ENCODE measurements at regions not wholly inside any gene's neighbourhood (a gene's known extent, or its start where the extent isn't known, plus 50 kb on each side); places are given as distances from the start of the nearest gene placed in this dataset.

DNA sequence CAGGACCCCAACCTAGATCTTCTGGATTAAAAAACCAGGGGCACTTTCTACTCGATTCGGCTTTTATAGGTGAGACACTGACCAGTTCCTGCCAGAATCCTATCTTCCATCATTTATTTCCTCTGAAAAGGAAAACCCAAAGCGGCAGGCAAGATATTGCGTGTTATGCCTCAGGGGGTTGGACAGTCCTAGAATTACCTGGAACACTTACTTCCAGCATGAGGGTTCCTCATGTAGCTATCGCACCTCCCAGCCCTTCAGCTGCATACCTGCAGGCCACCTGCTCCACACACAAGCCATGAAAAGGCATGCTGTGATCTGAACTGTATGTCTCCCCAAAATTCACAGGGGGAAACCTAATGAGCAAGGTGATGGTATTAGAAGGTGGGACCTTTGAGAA is 58.3 kb upstream of the DLG1 start:
- Histone ChIP-seq H3K9me3 (ENCODE audit: insufficient read depth, low read length) (no peaks in the 10 kb centered on the region), H3K79me2 (ENCODE audit: low read length) (no peaks in the 10 kb centered on the region), H4K20me1 (ENCODE audit: insufficient read depth, low read length) (no peaks in the 10 kb centered on the region), H2AFZ (ENCODE audit: low read depth, low read length) (no peak overlapping the region), H3K27me3 (ENCODE audit: low read depth, low read length) (no peaks in the 10 kb centered on the region; the same call in 1 of the 2 replicates), H3K4me1 (ENCODE audit: low read length) (no peaks in the 10 kb centered on the region), H3K4me3 (ENCODE audit: low read length) (0 out of 2 replicates have a peak overlapping the region, but pooled peaks have one; percentile 15), H3K36me3 (replicated peaks; ENCODE audit: low read depth, low read length) (no peaks in the 10 kb centered on the region), H3K4me2 (ENCODE audit: low read length) (peak overlapping the region; percentile 25), H3K27ac (ENCODE audit: low read length) (no peak overlapping the region), H3K9ac (ENCODE audit: low read length) (no peak overlapping the region)
- TF ChIP-seq, protein P1, sequence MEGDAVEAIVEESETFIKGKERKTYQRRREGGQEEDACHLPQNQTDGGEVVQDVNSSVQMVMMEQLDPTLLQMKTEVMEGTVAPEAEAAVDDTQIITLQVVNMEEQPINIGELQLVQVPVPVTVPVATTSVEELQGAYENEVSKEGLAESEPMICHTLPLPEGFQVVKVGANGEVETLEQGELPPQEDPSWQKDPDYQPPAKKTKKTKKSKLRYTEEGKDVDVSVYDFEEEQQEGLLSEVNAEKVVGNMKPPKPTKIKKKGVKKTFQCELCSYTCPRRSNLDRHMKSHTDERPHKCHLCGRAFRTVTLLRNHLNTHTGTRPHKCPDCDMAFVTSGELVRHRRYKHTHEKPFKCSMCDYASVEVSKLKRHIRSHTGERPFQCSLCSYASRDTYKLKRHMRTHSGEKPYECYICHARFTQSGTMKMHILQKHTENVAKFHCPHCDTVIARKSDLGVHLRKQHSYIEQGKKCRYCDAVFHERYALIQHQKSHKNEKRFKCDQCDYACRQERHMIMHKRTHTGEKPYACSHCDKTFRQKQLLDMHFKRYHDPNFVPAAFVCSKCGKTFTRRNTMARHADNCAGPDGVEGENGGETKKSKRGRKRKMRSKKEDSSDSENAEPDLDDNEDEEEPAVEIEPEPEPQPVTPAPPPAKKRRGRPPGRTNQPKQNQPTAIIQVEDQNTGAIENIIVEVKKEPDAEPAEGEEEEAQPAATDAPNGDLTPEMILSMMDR (IDR thresholded peaks at IDR 0.05; ENCODE audit: low read depth, low read length), result no peak
- no peak for TF ChIP-seq EZH2phosphoT487 (IDR thresholded peaks at IDR 0.05; ENCODE audit: low read depth)

DNA sequence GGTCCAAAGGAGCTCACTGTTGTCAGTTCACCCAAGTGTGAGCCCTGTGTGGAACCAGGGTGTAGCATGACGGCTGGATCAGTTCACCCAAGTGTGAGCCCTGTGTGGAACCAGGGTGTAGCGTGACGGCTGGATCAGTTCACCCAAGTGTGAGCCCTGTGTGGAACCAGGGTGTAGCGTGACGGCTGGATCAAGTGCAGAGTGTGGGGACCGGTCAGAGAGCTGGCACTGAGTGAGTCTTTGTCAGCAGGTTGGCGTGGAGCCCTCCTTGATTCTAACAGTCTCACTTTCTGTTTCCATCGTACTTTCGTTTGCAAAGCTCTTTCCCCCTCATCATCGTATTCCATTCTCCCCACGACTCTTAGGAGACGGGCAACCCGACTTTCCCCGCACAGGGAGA is 57.9 kb upstream of the DLG1 start:
- Histone ChIP-seq H3K4me2 (ENCODE audit: low read length) (peak overlapping the region; percentile 25), H3K27ac (ENCODE audit: low read length) (no peak overlapping the region), H3K9me3 (ENCODE audit: insufficient read depth, low read length) (no peaks in the 10 kb centered on the region), H2AFZ (ENCODE audit: low read depth, low read length) (no peak overlapping the region), H3K4me3 (ENCODE audit: low read length) (0 out of 2 replicates have a peak overlapping the region, but pooled peaks have one; percentile 15), H3K4me1 (ENCODE audit: low read length) (no peaks in the 10 kb centered on the region), H3K36me3 (replicated peaks; ENCODE audit: low read depth, low read length) (no peaks in the 10 kb centered on the region), H3K9ac (ENCODE audit: low read length) (no peak overlapping the region), H3K79me2 (ENCODE audit: low read length) (no peaks in the 10 kb centered on the region), H4K20me1 (ENCODE audit: insufficient read depth, low read length) (no peaks in the 10 kb centered on the region), H3K27me3 (ENCODE audit: low read depth, low read length) (no peaks in the 10 kb centered on the region; the same call in 1 of the 2 replicates)
- TF ChIP-seq, protein P1 (IDR thresholded peaks at IDR 0.05; ENCODE audit: low read depth, low read length), result no peak
- no peak for TF ChIP-seq EZH2phosphoT487 (IDR thresholded peaks at IDR 0.05; ENCODE audit: low read depth)

DNA sequence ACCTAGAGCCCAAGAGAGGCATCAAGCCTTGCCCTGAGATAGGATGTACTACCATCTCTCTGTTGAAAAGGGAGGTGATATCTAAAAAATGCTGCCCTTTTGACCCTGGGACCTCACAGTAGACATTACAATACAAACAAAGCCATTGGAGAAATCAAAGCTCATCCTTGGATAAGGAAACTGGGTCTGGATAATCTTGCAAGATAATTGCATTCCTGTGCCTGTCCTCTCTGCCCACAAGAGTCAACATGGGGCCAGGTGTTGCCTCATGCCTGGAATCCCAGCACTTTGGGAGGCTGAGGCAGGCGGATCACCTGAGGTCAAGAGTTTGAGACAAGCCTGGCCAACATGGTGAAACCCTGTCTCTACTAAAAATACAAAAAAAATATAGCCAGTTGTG is 57.3 kb upstream of the DLG1 start:
- Histone ChIP-seq H3K27ac (ENCODE audit: low read length) (no peak overlapping the region), H3K4me2 (ENCODE audit: low read length) (no peak overlapping the region), H3K36me3 (replicated peaks; ENCODE audit: low read depth, low read length) (no peaks in the 10 kb centered on the region), H2AFZ (ENCODE audit: low read depth, low read length) (no peak overlapping the region), H4K20me1 (ENCODE audit: insufficient read depth, low read length) (no peaks in the 10 kb centered on the region), H3K9me3 (ENCODE audit: insufficient read depth, low read length) (no peaks in the 10 kb centered on the region), H3K4me3 (ENCODE audit: low read length) (no peak overlapping the region), H3K27me3 (ENCODE audit: low read depth, low read length) (no peaks in the 10 kb centered on the region; the same call in 1 of the 2 replicates), H3K9ac (ENCODE audit: low read length) (no peak overlapping the region), H3K79me2 (ENCODE audit: low read length) (no peaks in the 10 kb centered on the region), H3K4me1 (ENCODE audit: low read length) (no peaks in the 10 kb centered on the region)
- TF ChIP-seq, protein P1 (IDR thresholded peaks at IDR 0.05; ENCODE audit: low read depth, low read length), result no peak
- TF ChIP-seq EZH2phosphoT487 (IDR thresholded peaks at IDR 0.05; ENCODE audit: low read depth), result no peak

DNA sequence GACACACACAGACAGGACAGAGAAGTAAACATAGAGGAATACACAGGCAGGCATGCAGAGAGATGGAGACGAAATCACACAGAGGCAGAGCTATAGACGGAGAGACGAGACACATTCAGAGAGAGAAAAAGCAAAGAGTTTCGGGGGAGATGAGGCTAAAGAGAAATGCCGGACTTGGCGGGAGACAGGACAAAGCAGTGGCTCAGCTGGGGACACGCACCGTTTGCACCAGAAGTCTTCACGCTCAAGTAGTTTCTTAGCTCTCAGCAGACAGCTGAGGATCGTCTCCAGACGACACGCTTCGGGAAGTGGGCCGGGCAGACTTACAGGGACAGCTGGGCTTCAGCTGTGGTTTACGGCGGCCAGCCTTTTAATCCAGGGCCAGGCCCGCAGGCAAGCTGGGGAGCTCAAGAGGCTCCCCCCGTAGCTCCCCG is 56.2 kb upstream of the DLG1 start:
- Histone ChIP-seq H3K79me2 (ENCODE audit: low read length) (no peaks in the 10 kb centered on the region), H3K27me3 (ENCODE audit: low read depth, low read length) (no peaks in the 10 kb centered on the region; the same call in 1 of the 2 replicates), H4K20me1 (ENCODE audit: insufficient read depth, low read length) (no peaks in the 10 kb centered on the region), H2AFZ (ENCODE audit: low read depth, low read length) (no peak overlapping the region), H3K4me3 (ENCODE audit: low read length) (no peak overlapping the region), H3K4me2 (ENCODE audit: low read length) (no peak overlapping the region), H3K36me3 (replicated peaks; ENCODE audit: low read depth, low read length) (no peaks in the 10 kb centered on the region), H3K27ac (ENCODE audit: low read length) (no peak overlapping the region), H3K4me1 (ENCODE audit: low read length) (no peaks in the 10 kb centered on the region), H3K9ac (ENCODE audit: low read length) (no peak overlapping the region), H3K9me3 (ENCODE audit: insufficient read depth, low read length) (no peaks in the 10 kb centered on the region)
- TF ChIP-seq EZH2phosphoT487 (IDR thresholded peaks at IDR 0.05; ENCODE audit: low read depth), result no peak
- TF ChIP-seq, protein P1 (IDR thresholded peaks at IDR 0.05; ENCODE audit: low read depth, low read length), result no peak
